Right lobe of liver (tissue), 6 donors: ENCODE measurements at regions not wholly inside any gene's neighbourhood (a gene's known extent, or its start where the extent isn't known, plus 50 kb on each side); places are given as distances from the start of the nearest gene placed in this dataset.

Experiments
- ATAC-seq, 4 donors: fragments of 200-7000 bp; cut with Tn5 transposase; one replicate each; pipeline ENCODE4 v1.9.1; 2020; ENCODE audit warnings: mild to moderate bottlenecking in 4 of 4, moderate library complexity in 4 of 4
- DNase-seq, 3 donors: peaks; one replicate each; pipeline ENCODE4 v3.0.0-alpha.2; 2020
- H3K27ac ChIP-seq, 3 donors: fragments of 200-600 bp; one replicate each; pipeline ENCODE4 v1.8.0; 2022
- H3K27me3 ChIP-seq, 2 donors: fragments of 200-600 bp; one replicate each; pipeline ENCODE4 v1.8.0; 2022
- H3K36me3 ChIP-seq, 4 donors: fragments of 200-600 bp; sonication (generic) in 1 of 4; one replicate each; pipeline versions ENCODE4 v1.5.1 to v1.8.0; 2017 to 2022; ENCODE audit warnings: control low read depth in 1 of 4
- H3K4me1 ChIP-seq, 4 donors: fragments of 200-600 bp; sonication (generic) in 1 of 4; one replicate each; pipeline versions ENCODE4 v1.5.1 to v1.8.0; 2017 to 2022; ENCODE audit warnings: control low read depth in 1 of 4
- H3K4me3 ChIP-seq, 3 donors: fragments of 200-600 bp; one replicate each; pipeline ENCODE4 v1.8.0; 2022
- H3K9me3 ChIP-seq, 4 donors: fragments of 200-600 bp; sonication (generic) in 1 of 4; one replicate each; pipeline versions ENCODE4 v1.5.1 to v1.8.0; 2017 to 2022; ENCODE audit warnings: control low read depth in 1 of 4
- CTCF ChIP-seq, 4 donors: fragments of 200-600 bp in 3 of 4; fragments of 450-650 bp in 1 of 4; IDR thresholded peaks; one replicate each; pipeline versions ENCODE4 v1.5.1 to v1.8.0; 2016 to 2022; ENCODE audit warnings: antibody characterized with exemption in 4 of 4, mild to moderate bottlenecking in 2 of 4
- POLR2A ChIP-seq: fragments of 450-650 bp; IDR thresholded peaks from one replicate; pipeline ENCODE4 v1.6.1; 2017; ENCODE audit warnings: antibody characterized with exemption, mild to moderate bottlenecking
- WGBS: methylation state at CpG from one replicate; pipeline ENCODE4 v1.1.6; 2018; ENCODE audit warnings: low coverage, low lambda C conversion rate; ENCODE audit not compliant: insufficient coverage; ENCODE audit errors: missing lambda C conversion rate; 5-methylcytosine and 5-hydroxymethylcytosine counted together
- intact Hi-C, 2 donors: fragments of 100-400 bp; cut with DNase I; formaldehyde crosslinking; loops; one replicate each; pipeline versions ENCODE4 v1.11.2 to v1.14.1; 2022
- donor health status: DM: no; HTN: yes; CAD: no.
- donor health status: DM: no; HTN: no; CAD: no.
- donor health status: DM: no; HTN: no; CAD: no.
- donor health status: DM: no; HTN: yes; CAD: no.
- donor health status: DM: no; HTN: yes; CAD: no.

- TF ChIP-seq POLR2A (no peak), CTCF (IDR thresholded peaks at IDR 0.05) (no peak)
- no peak for DNase-seq
- Histone ChIP-seq H3K36me3 (no peaks in the 10 kb centered on the region), H3K27ac (no peak overlapping the region), H3K27me3 (no peaks in the 10 kb centered on the region), H3K4me3 (no peak overlapping the region), H3K4me1 (no peaks in the 10 kb centered on the region), H3K9me3 (no peaks in the 10 kb centered on the region)
- intact Hi-C loops, result no loop called here
- no peak for ATAC-seq
- 20% methylated on average over 1 of the region's 1 CpG for WGBS
These were observed 500.3 kb downstream of the ARHGEF28 start for GRCh38 chr5:74126294-74126693.

DNA sequence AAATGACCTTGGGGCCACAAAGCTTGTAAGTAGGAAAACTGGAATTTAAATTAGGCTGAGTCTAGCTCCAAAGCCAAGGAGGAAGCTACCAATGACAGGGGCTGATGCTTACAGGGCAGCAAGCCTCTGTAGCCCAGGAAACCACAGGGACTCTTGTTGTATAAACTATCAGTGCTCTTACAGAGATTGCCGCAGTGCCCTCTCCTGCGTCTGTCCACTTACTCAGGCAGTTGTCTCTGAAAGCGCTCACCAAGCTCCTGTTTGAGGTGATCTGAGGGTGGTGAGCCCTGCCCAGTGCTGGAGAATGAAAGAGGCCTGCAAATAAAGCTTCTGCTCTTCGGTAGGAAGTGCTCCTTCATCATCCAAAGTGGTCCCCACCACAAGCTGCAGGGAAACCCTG lies 498.8 kb downstream of the ARHGEF28 start:
- Histone ChIP-seq H3K9me3 (no peaks in the 10 kb centered on the region), H3K4me1 (no peaks in the 10 kb centered on the region), H3K4me3 (no peak overlapping the region), H3K27me3 (no peaks in the 10 kb centered on the region), H3K36me3 (no peaks in the 10 kb centered on the region), H3K27ac (no peak overlapping the region)
- TF ChIP-seq POLR2A (no peak), CTCF (IDR thresholded peaks at IDR 0.05) (no peak)
- DNase-seq, result no peak
- WGBS, result 94% methylated on average over 4 of the region's 4 CpGs
- ATAC-seq, result no peak
- intact Hi-C loops, result no loop called here

GRCh38 chr5:74123929-74124328 lies 497.9 kb downstream of the ARHGEF28 start:
- DNase-seq (no peak), ATAC-seq (no peak)
- no peaks in the 10 kb centered on the region for H3K9me3 ChIP-seq
- 60% methylated on average over 4 of the region's 5 CpGs for WGBS
- intact Hi-C loops, result no loop called here
- H3K27ac ChIP-seq, result no peak overlapping the region
- H3K4me3 ChIP-seq, result no peak overlapping the region
- no peaks in the 10 kb centered on the region for H3K36me3 ChIP-seq
- TF ChIP-seq CTCF (IDR thresholded peaks at IDR 0.05) (no peak), POLR2A (no peak)
- H3K27me3 ChIP-seq, result no peaks in the 10 kb centered on the region
- no peaks in the 10 kb centered on the region for H3K4me1 ChIP-seq

DNA sequence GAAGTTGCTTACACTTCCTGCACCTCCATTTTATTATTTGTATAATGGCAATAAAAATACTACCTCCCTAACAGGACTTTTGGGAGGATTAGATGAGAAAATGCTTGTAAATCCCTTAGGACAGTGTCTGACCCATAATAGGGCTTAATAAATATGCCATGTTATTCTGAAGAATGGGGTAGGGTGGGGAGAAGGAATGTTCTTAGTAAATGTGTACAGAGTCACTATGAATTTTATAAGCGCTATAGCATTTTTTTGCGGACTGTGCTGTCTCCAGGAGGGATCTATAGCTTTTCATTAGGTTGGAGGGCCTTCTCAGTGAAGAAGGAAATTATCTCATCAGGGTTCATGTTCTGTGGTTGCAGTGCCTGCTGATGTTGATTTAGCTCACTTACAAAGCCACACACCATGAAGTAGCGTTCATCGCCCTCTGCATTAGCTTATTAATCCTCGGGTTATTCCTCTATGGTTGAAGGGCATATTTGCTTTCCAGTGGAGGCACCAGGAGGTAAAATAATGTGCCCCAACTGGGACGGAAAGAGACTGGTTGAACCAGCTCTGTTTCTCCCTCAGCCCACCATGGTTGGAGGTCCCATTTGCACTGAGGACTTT lies 497.1 kb downstream of the ARHGEF28 start:
- H3K4me3 ChIP-seq, result no peak overlapping the region
- no peak overlapping the region for H3K27ac ChIP-seq
- WGBS, result 69% methylated on average over 6 of the region's 6 CpGs
- no peak for DNase-seq
- no peaks in the 10 kb centered on the region for H3K4me1 ChIP-seq
- no peaks in the 10 kb centered on the region for H3K9me3 ChIP-seq
- intact Hi-C loops, result no loop called here
- no peaks in the 10 kb centered on the region for H3K27me3 ChIP-seq
- no peak for ATAC-seq
- no peaks in the 10 kb centered on the region for H3K36me3 ChIP-seq
- TF ChIP-seq POLR2A, result no peak
- no peak for TF ChIP-seq CTCF (IDR thresholded peaks at IDR 0.05)

- Histone ChIP-seq H3K4me3 (no peak overlapping the region), H3K4me1 (no peaks in the 10 kb centered on the region), H3K27me3 (no peaks in the 10 kb centered on the region), H3K36me3 (no peaks in the 10 kb centered on the region), H3K9me3 (no peaks in the 10 kb centered on the region), H3K27ac (no peak overlapping the region)
- WGBS, result no CpG with 5 or more reads among the region's 1 CpG
- intact Hi-C loops, result no loop called here
- no peak for DNase-seq
- TF ChIP-seq POLR2A, result no peak
- TF ChIP-seq CTCF (IDR thresholded peaks at IDR 0.05), result no peak
- no peak for ATAC-seq
These were observed 496.2 kb downstream of the ARHGEF28 start for GRCh38 chr5:74122175-74122574.
